Astrocyte (in vitro differentiated cells and primary cell): ENCODE measurements at regions not wholly inside any gene's neighbourhood (a gene's known extent, or its start where the extent isn't known, plus 50 kb on each side); places are given as distances from the start of the nearest gene placed in this dataset.

Experiments
- EZH2 ChIP-seq: IDR thresholded peaks from 2 replicates; pipeline ENCODE4 v1.6.1; 2012; ENCODE audit warnings: mild to moderate bottlenecking, low read length, inconsistent platforms; ENCODE audit not compliant: insufficient read depth
- TF ChIP-seq, protein P1 (sequence below): IDR thresholded peaks from 2 replicates; pipeline ENCODE4 v1.5.1; 2011; ENCODE audit warnings: low read depth, mild to moderate bottlenecking, inconsistent platforms, low read length, moderate library complexity; ENCODE audit not compliant: insufficient read depth

DNA sequence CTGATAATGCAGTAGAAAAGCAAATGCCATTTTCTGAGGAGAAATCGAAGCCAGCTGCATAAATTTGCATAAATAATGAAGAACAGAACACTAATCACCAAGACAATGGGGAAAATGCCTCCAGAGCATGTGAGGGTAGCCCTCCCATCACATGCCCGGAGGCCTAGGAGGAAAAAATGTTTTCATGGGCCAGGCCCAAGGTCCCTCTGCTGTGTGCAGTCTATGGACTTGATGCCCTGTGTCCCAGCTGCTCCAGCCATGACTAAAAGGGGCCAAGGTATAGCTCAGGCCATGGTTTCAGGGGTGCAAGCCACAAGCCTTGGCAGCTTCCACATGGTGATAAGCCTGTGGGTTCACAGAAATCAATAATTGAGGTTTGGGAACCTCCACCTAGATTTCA lies 164.1 kb downstream of the HAO1 start:
- TF ChIP-seq, protein P1, sequence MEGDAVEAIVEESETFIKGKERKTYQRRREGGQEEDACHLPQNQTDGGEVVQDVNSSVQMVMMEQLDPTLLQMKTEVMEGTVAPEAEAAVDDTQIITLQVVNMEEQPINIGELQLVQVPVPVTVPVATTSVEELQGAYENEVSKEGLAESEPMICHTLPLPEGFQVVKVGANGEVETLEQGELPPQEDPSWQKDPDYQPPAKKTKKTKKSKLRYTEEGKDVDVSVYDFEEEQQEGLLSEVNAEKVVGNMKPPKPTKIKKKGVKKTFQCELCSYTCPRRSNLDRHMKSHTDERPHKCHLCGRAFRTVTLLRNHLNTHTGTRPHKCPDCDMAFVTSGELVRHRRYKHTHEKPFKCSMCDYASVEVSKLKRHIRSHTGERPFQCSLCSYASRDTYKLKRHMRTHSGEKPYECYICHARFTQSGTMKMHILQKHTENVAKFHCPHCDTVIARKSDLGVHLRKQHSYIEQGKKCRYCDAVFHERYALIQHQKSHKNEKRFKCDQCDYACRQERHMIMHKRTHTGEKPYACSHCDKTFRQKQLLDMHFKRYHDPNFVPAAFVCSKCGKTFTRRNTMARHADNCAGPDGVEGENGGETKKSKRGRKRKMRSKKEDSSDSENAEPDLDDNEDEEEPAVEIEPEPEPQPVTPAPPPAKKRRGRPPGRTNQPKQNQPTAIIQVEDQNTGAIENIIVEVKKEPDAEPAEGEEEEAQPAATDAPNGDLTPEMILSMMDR: no peak
- TF ChIP-seq EZH2: no peak
